ENCODE measurements at regions not wholly inside any gene's neighbourhood (a gene's known extent, or its start where the extent isn't known, plus 50 kb on each side); places are given as distances from the start of the nearest gene placed in this dataset.

DNA sequence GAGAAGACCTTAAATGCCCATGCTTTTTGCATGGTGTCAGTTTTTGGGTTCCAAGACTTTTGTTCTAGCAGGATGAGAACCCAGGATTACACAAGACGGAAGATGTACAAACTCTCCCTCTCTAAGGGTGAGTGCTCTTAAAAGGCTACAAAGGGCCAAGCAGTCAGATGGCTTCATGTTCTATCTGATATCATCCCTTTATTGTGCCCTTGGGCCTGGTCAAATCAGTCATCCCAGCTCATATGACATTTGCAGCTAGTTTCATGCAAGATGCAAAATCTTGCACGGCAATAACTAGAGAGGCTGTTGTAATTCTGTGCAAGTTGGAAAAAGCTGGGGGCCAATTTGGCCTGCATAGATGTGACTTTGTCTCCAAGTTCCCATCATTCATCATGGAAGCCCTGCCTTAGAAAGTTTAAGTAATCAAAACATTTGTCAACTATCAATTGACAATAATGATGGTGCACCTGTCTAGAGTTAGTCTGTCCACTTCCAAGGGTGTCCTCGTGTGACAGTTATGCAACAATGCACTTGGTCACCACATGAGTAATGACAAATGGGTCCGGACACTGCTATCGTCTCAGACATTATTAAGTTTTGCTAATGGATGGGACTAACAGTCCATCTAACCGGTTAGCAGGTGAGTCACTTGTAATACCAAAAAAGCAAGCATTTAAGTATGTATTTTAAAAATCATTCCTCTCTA lies 58.6 kb upstream of the ZFHX3 start:
- Histone ChIP-seq H3K4me2 (no peak overlapping the region), H3K9me2 (ENCODE audit: insufficient read depth) (no peaks in the 10 kb centered on the region), H4K20me1 (replicated peaks; ENCODE audit: insufficient read depth) (no peaks in the 10 kb centered on the region), H3K79me2 (replicated peaks; ENCODE audit: insufficient read depth) (no peaks in the 10 kb centered on the region), H3F3A (replicated peaks; ENCODE audit: low read depth) (no peaks in the 10 kb centered on the region), H2AFZ (peak overlapping the region; percentile 69; the same call in 1 of the 2 replicates), H3K27ac (ENCODE audit: low read depth) (no peak overlapping the region), H3K36me3 (ENCODE audit: insufficient read depth) (no peaks in the 10 kb centered on the region), H3K4me1 (ENCODE audit: insufficient read depth) (no peaks in the 10 kb centered on the region), H3K4me3 (no peak overlapping the region), H3K27me3 (ENCODE audit: insufficient read depth) (no peaks in the 10 kb centered on the region)
- no peak for DNase-seq (ENCODE audit: low spot score)
- ATAC-seq: no peak
- no peak overlapping the region for H3K4me3 Mint-ChIP-seq
- TF ChIP-seq, protein P1, sequence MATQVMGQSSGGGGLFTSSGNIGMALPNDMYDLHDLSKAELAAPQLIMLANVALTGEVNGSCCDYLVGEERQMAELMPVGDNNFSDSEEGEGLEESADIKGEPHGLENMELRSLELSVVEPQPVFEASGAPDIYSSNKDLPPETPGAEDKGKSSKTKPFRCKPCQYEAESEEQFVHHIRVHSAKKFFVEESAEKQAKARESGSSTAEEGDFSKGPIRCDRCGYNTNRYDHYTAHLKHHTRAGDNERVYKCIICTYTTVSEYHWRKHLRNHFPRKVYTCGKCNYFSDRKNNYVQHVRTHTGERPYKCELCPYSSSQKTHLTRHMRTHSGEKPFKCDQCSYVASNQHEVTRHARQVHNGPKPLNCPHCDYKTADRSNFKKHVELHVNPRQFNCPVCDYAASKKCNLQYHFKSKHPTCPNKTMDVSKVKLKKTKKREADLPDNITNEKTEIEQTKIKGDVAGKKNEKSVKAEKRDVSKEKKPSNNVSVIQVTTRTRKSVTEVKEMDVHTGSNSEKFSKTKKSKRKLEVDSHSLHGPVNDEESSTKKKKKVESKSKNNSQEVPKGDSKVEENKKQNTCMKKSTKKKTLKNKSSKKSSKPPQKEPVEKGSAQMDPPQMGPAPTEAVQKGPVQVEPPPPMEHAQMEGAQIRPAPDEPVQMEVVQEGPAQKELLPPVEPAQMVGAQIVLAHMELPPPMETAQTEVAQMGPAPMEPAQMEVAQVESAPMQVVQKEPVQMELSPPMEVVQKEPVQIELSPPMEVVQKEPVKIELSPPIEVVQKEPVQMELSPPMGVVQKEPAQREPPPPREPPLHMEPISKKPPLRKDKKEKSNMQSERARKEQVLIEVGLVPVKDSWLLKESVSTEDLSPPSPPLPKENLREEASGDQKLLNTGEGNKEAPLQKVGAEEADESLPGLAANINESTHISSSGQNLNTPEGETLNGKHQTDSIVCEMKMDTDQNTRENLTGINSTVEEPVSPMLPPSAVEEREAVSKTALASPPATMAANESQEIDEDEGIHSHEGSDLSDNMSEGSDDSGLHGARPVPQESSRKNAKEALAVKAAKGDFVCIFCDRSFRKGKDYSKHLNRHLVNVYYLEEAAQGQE (IDR thresholded peaks at IDR 0.05; ENCODE audit: unreplicated experiment): no peak
- no peak for TF ChIP-seq EZH2phosphoT487 (IDR thresholded peaks at IDR 0.05; ENCODE audit: unreplicated experiment)
- TF ChIP-seq, protein P2, sequence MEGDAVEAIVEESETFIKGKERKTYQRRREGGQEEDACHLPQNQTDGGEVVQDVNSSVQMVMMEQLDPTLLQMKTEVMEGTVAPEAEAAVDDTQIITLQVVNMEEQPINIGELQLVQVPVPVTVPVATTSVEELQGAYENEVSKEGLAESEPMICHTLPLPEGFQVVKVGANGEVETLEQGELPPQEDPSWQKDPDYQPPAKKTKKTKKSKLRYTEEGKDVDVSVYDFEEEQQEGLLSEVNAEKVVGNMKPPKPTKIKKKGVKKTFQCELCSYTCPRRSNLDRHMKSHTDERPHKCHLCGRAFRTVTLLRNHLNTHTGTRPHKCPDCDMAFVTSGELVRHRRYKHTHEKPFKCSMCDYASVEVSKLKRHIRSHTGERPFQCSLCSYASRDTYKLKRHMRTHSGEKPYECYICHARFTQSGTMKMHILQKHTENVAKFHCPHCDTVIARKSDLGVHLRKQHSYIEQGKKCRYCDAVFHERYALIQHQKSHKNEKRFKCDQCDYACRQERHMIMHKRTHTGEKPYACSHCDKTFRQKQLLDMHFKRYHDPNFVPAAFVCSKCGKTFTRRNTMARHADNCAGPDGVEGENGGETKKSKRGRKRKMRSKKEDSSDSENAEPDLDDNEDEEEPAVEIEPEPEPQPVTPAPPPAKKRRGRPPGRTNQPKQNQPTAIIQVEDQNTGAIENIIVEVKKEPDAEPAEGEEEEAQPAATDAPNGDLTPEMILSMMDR (conservative IDR thresholded peaks at IDR 0.05; ENCODE audit: low read depth in 2 of 2): no peak
- TF ChIP-seq ZNF331 (CRISPR knock-in tag; IDR thresholded peaks at IDR 0.05; ENCODE audit: low read depth): no peak
- TF ChIP-seq, protein P3, sequence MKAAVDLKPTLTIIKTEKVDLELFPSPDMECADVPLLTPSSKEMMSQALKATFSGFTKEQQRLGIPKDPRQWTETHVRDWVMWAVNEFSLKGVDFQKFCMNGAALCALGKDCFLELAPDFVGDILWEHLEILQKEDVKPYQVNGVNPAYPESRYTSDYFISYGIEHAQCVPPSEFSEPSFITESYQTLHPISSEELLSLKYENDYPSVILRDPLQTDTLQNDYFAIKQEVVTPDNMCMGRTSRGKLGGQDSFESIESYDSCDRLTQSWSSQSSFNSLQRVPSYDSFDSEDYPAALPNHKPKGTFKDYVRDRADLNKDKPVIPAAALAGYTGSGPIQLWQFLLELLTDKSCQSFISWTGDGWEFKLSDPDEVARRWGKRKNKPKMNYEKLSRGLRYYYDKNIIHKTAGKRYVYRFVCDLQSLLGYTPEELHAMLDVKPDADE (IDR thresholded peaks at IDR 0.05): no peak
- no peaks in the 10 kb centered on the region for H3K36me3 Mint-ChIP-seq (ENCODE audit: low read depth)
- H3K27me3 Mint-ChIP-seq (ENCODE audit: insufficient read depth, low read depth, poor library complexity): peaks cover 10% of the 10 kb centered on the region
- no peak overlapping the region for H3K27ac Mint-ChIP-seq
- no peaks in the 10 kb centered on the region for H3K9me3 Mint-ChIP-seq
- no peaks in the 10 kb centered on the region for H3K4me1 Mint-ChIP-seq

- Histone ChIP-seq H2AFZ (no peak overlapping the region), H4K20me1 (replicated peaks; ENCODE audit: insufficient read depth) (no peaks in the 10 kb centered on the region), H3K4me3 (no peak overlapping the region), H3K79me2 (replicated peaks; ENCODE audit: insufficient read depth) (no peaks in the 10 kb centered on the region), H3K27ac (ENCODE audit: low read depth) (no peak overlapping the region), H3K4me1 (ENCODE audit: insufficient read depth) (no peaks in the 10 kb centered on the region), H3K9me2 (ENCODE audit: insufficient read depth) (no peaks in the 10 kb centered on the region), H3K36me3 (ENCODE audit: insufficient read depth) (no peaks in the 10 kb centered on the region), H3K4me2 (no peak overlapping the region), H3K27me3 (ENCODE audit: insufficient read depth) (no peaks in the 10 kb centered on the region), H3F3A (replicated peaks; ENCODE audit: low read depth) (no peaks in the 10 kb centered on the region)
- H3K27me3 Mint-ChIP-seq (ENCODE audit: insufficient read depth, low read depth, poor library complexity): peaks cover 3% of the 10 kb centered on the region
- ATAC-seq (no peak), DNase-seq (ENCODE audit: low spot score) (no peak)
- H3K9me3 Mint-ChIP-seq: no peaks in the 10 kb centered on the region
- no peaks in the 10 kb centered on the region for H3K36me3 Mint-ChIP-seq (ENCODE audit: low read depth)
- H3K4me1 Mint-ChIP-seq: no peaks in the 10 kb centered on the region
- no peak overlapping the region for H3K27ac Mint-ChIP-seq
- H3K4me3 Mint-ChIP-seq: no peak overlapping the region
- TF ChIP-seq ZNF462 (CRISPR knock-in tag; IDR thresholded peaks at IDR 0.05) (no peak), CREB1 (CRISPR knock-in tag; IDR thresholded peaks at IDR 0.05; ENCODE audit: low read depth) (no peak)
Observed at GRCh38 chr16:73101568-73101967, 53.6 kb upstream of the ZFHX3 start.
